Thoracic aorta (tissue), 2 donors: ENCODE measurements at regions not wholly inside any gene's neighbourhood (a gene's known extent, or its start where the extent isn't known, plus 50 kb on each side); places are given as distances from the start of the nearest gene placed in this dataset.

Experiments used
- ATAC-seq: fragments of 150-250 bp; one replicate; pipeline ENCODE4 v1.8.0; 2017; ENCODE audit warnings: low read depth; ENCODE audit not compliant: insufficient number of reproducible peaks, low FRiP score
- DNase-seq: peaks from one replicate; pipeline ENCODE4 v3.0.0-alpha.2; 2020; ENCODE audit warnings: low spot score
- H3K27ac ChIP-seq, 2 donors: fragments of 200-600 bp; sonication (generic); 1 replicate in 1 of 2; 2 replicates in 1 of 2; pipeline ENCODE4 v1.5.1; 2016; ENCODE audit warnings: mild to moderate bottlenecking in 2 of 2, moderate library complexity in 2 of 2
- H3K27me3 ChIP-seq: fragments of 200-600 bp; sonication (generic); replicated peaks from 2 replicates; pipeline ENCODE4 v1.6.0; 2016; ENCODE audit warnings: mild to moderate bottlenecking; ENCODE audit not compliant: insufficient read depth
- H3K36me3 ChIP-seq: fragments of 200-600 bp; sonication (generic); one replicate; pipeline ENCODE4 v1.5.1; 2016
- H3K4me1 ChIP-seq, 2 donors: fragments of 200-600 bp; sonication (generic); 1 replicate in 1 of 2; 2 replicates in 1 of 2; pipeline versions ENCODE4 v1.5.1 to v1.6.0; 2016; ENCODE audit warnings: low read depth in 2 of 2, mild to moderate bottlenecking in 1 of 2; ENCODE audit not compliant: control insufficient read depth in 1 of 2
- H3K4me3 ChIP-seq: fragments of 200-600 bp; sonication (generic); 2 replicates; pipeline ENCODE4 v1.5.1; 2016; ENCODE audit warnings: mild to moderate bottlenecking
- H3K9me3 ChIP-seq: fragments of 200-600 bp; sonication (generic); 2 replicates; pipeline ENCODE4 v1.5.1; 2016
- CTCF ChIP-seq: fragments of 200-600 bp; sonication (generic); IDR thresholded peaks from one replicate; pipeline ENCODE4 v1.5.1; 2019; ENCODE audit warnings: antibody characterized with exemption

- DNase-seq (no peak), ATAC-seq (no peak)
- Histone ChIP-seq H3K4me1 (no peaks in the 10 kb centered on the region), H3K36me3 (no peaks in the 10 kb centered on the region), H3K9me3 (no peaks in the 10 kb centered on the region), H3K4me3 (no peak overlapping the region), H3K27ac (no peak overlapping the region), H3K27me3 (no peaks in the 10 kb centered on the region)
- no peak for TF ChIP-seq CTCF
These were observed 480.9 kb downstream of the CDK5RAP2 start for GRCh38 chr9:120099065-120099464.

GRCh38 chr9:120098584-120098983 lies 481.4 kb downstream of the CDK5RAP2 start:
- no peak for TF ChIP-seq CTCF
- Histone ChIP-seq H3K9me3 (no peaks in the 10 kb centered on the region), H3K27ac (no peak overlapping the region), H3K27me3 (no peaks in the 10 kb centered on the region), H3K4me1 (no peaks in the 10 kb centered on the region), H3K4me3 (no peak overlapping the region), H3K36me3 (no peaks in the 10 kb centered on the region)
- ATAC-seq (no peak), DNase-seq (no peak)

GRCh38 chr9:120091206-120091605 lies 488.8 kb downstream of the CDK5RAP2 start:
- H3K4me1 ChIP-seq: no peaks in the 10 kb centered on the region
- H3K27ac ChIP-seq: no peak overlapping the region
- no peak overlapping the region for H3K4me3 ChIP-seq
- no peak for ATAC-seq
- no peaks in the 10 kb centered on the region for H3K9me3 ChIP-seq
- H3K27me3 ChIP-seq: no peaks in the 10 kb centered on the region
- DNase-seq: no peak
- H3K36me3 ChIP-seq: no peaks in the 10 kb centered on the region
- no peak for TF ChIP-seq CTCF

GRCh38 chr9:120080849-120081248 lies 499.1 kb downstream of the CDK5RAP2 start:
- no peaks in the 10 kb centered on the region for H3K36me3 ChIP-seq
- ATAC-seq (no peak), DNase-seq (no peak)
- no peak overlapping the region for H3K27ac ChIP-seq
- no peaks in the 10 kb centered on the region for H3K4me1 ChIP-seq
- H3K9me3 ChIP-seq: no peaks in the 10 kb centered on the region
- H3K4me3 ChIP-seq: no peak overlapping the region
- no peak for TF ChIP-seq CTCF
- H3K27me3 ChIP-seq: no peaks in the 10 kb centered on the region

- no peak for TF ChIP-seq CTCF
- no peaks in the 10 kb centered on the region for H3K27me3 ChIP-seq
- H3K9me3 ChIP-seq: no peaks in the 10 kb centered on the region
- no peaks in the 10 kb centered on the region for H3K36me3 ChIP-seq
- no peak for ATAC-seq
- no peak overlapping the region for H3K4me3 ChIP-seq
- DNase-seq: no peak
- H3K4me1 ChIP-seq: no peaks in the 10 kb centered on the region
- no peak overlapping the region for H3K27ac ChIP-seq
These were observed 501.9 kb downstream of the CDK5RAP2 start for GRCh38 chr9:120078112-120078511.
